SK-N-SH (cell line): ENCODE measurements at regions not wholly inside any gene's neighbourhood (a gene's known extent, or its start where the extent isn't known, plus 50 kb on each side); places are given as distances from the start of the nearest gene placed in this dataset.

Experiments
- CTCF ChIP-seq: fragments of 200-600 bp; sonication (generic); IDR thresholded peaks from 2 replicates; pipeline ENCODE4 v1.6.1; 2017; ENCODE audit warnings: antibody characterized with exemption, mild to moderate bottlenecking, moderate library complexity
- EZH2phosphoT487 ChIP-seq: fragments of 200-600 bp; sonication (generic); IDR thresholded peaks from 2 replicates; pipeline ENCODE4 v1.6.1; 2017; ENCODE audit warnings: low read depth, mixed run types, mild to moderate bottlenecking, antibody characterized with exemption, moderate library complexity, borderline replicate concordance
- FOXJ3 ChIP-seq: sonication (generic); formaldehyde crosslinking; IDR thresholded peaks from 2 replicates; pipeline ENCODE4 v1.5.1; 2020; ENCODE audit warnings: mild to moderate bottlenecking, missing genetic modification reagents
- GABPA ChIP-seq: IDR thresholded peaks from 2 replicates; pipeline ENCODE4 v1.4.0; 2012; ENCODE audit warnings: low read depth, mild to moderate bottlenecking
- GATA2 ChIP-seq: sonication (generic); formaldehyde crosslinking; IDR thresholded peaks from 2 replicates; pipeline ENCODE4 v1.5.0; 2020; ENCODE audit warnings: mild to moderate bottlenecking, missing genetic modification reagents
- NRF1 ChIP-seq: IDR thresholded peaks from 2 replicates; pipeline ENCODE4 v1.6.1; 2012; ENCODE audit warnings: low read depth, mild to moderate bottlenecking, low read length
- POLR2AphosphoS5 ChIP-seq: IDR thresholded peaks from 2 replicates; pipeline ENCODE4 v1.6.1; 2012; ENCODE audit warnings: low read depth, low read length
- SIN3A ChIP-seq: IDR thresholded peaks from 2 replicates; pipeline ENCODE4 v1.6.1; 2012; ENCODE audit warnings: low read depth, mild to moderate bottlenecking, low read length, moderate library complexity, borderline replicate concordance
- TAF1 ChIP-seq: IDR thresholded peaks from 2 replicates; pipeline ENCODE4 v1.6.1; 2012; ENCODE audit warnings: low read depth, mild to moderate bottlenecking, low read length, moderate library complexity, borderline replicate concordance

- TF ChIP-seq TAF1 (no peak), GABPA (no peak), CTCF (no peak), GATA2 (CRISPR knock-in tag) (no peak), EZH2phosphoT487 (no peak), POLR2AphosphoS5 (no peak), SIN3A (no peak), FOXJ3 (CRISPR knock-in tag) (no peak), NRF1 (no peak)
These were observed 173.6 kb upstream of the SGK1 start for GRCh38 chr6:134491477-134491876.
